ENCODE measurements at regions not wholly inside any gene's neighbourhood (a gene's known extent, or its start where the extent isn't known, plus 50 kb on each side); places are given as distances from the start of the nearest gene placed in this dataset.

GRCh38 chr3:74282202-74282601 is 332.3 kb downstream of the CNTN3 start:
- TF ChIP-seq POLR2A (IDR thresholded peaks at IDR 0.05; ENCODE audit: low read length) = no peak
- no peak for TF ChIP-seq GATA1 (IDR thresholded peaks at IDR 0.05; ENCODE audit: low read depth, low read length)

GRCh38 chr3:74281705-74282104 is 332.8 kb downstream of the CNTN3 start:
- TF ChIP-seq POLR2A (IDR thresholded peaks at IDR 0.05; ENCODE audit: low read length) (no peak), GATA1 (IDR thresholded peaks at IDR 0.05; ENCODE audit: low read depth, low read length) (no peak)
- no peak for DNase-seq

More at GRCh38 chr3:74282202-74282601, 332.3 kb downstream of the CNTN3 start:
- DNase-seq = no peak

GRCh38 chr3:74273555-74274402 is 340.7 kb downstream of the CNTN3 start:
- TF ChIP-seq POLR2A (IDR thresholded peaks at IDR 0.05; ENCODE audit: low read length) = no peak
- TF ChIP-seq GATA1 (IDR thresholded peaks at IDR 0.05; ENCODE audit: low read depth, low read length) = no peak
- no peak for DNase-seq

GRCh38 chr3:74273091-74273490 is 341.4 kb downstream of the CNTN3 start:
- no peak for TF ChIP-seq POLR2A (IDR thresholded peaks at IDR 0.05; ENCODE audit: low read length)
- no peak for TF ChIP-seq GATA1 (IDR thresholded peaks at IDR 0.05; ENCODE audit: low read depth, low read length)
- DNase-seq = no peak

GRCh38 chr3:74271541-74271940 is 342.9 kb downstream of the CNTN3 start:
- TF ChIP-seq GATA1 (IDR thresholded peaks at IDR 0.05; ENCODE audit: low read depth, low read length) = no peak
- no peak for TF ChIP-seq POLR2A (IDR thresholded peaks at IDR 0.05; ENCODE audit: low read length)
- no peak for DNase-seq

- no peak for TF ChIP-seq GATA1 (IDR thresholded peaks at IDR 0.05; ENCODE audit: low read depth, low read length)
- no peak for TF ChIP-seq POLR2A (IDR thresholded peaks at IDR 0.05; ENCODE audit: low read length)
- DNase-seq = no peak
Observed at GRCh38 chr3:74269689-74270088, 344.8 kb downstream of the CNTN3 start.

- TF ChIP-seq GATA1 (IDR thresholded peaks at IDR 0.05; ENCODE audit: low read depth, low read length) = no peak
- TF ChIP-seq POLR2A (IDR thresholded peaks at IDR 0.05; ENCODE audit: low read length) = no peak
- no peak for DNase-seq
Observed at GRCh38 chr3:74268753-74269152, 345.7 kb downstream of the CNTN3 start.

- TF ChIP-seq GATA1 (IDR thresholded peaks at IDR 0.05; ENCODE audit: low read depth, low read length) = no peak
- no peak for TF ChIP-seq POLR2A (IDR thresholded peaks at IDR 0.05; ENCODE audit: low read length)
- peak; percentile 25 to 47 for DNase-seq
Observed at GRCh38 chr3:74267588-74268184, 346.8 kb downstream of the CNTN3 start.

- no peak for DNase-seq
- no peak for TF ChIP-seq POLR2A (IDR thresholded peaks at IDR 0.05; ENCODE audit: low read length)
- TF ChIP-seq GATA1 (IDR thresholded peaks at IDR 0.05; ENCODE audit: low read depth, low read length) = no peak
Observed at GRCh38 chr3:74267131-74267530, 347.3 kb downstream of the CNTN3 start.

GRCh38 chr3:74265069-74265468 is 349.4 kb downstream of the CNTN3 start:
- DNase-seq = no peak
- TF ChIP-seq POLR2A (IDR thresholded peaks at IDR 0.05; ENCODE audit: low read length) (no peak), GATA1 (IDR thresholded peaks at IDR 0.05; ENCODE audit: low read depth, low read length) (no peak)

GRCh38 chr3:74263031-74263430 is 351.4 kb downstream of the CNTN3 start:
- TF ChIP-seq POLR2A (IDR thresholded peaks at IDR 0.05; ENCODE audit: low read length) = no peak
- DNase-seq = no peak

GRCh38 chr3:74233091-74233490 is 381.4 kb downstream of the CNTN3 start:
- no peak for TF ChIP-seq GATA1 (IDR thresholded peaks at IDR 0.05; ENCODE audit: low read depth, low read length)
- no peak for TF ChIP-seq POLR2A (IDR thresholded peaks at IDR 0.05; ENCODE audit: low read length)
- DNase-seq = no peak

- DNase-seq = no peak
- TF ChIP-seq GATA1 (IDR thresholded peaks at IDR 0.05; ENCODE audit: low read depth, low read length) (no peak), POLR2A (IDR thresholded peaks at IDR 0.05; ENCODE audit: low read length) (no peak)
Observed at GRCh38 chr3:74217467-74217866, 397.0 kb downstream of the CNTN3 start.

- no peak for DNase-seq
- no peak for TF ChIP-seq GATA1 (IDR thresholded peaks at IDR 0.05; ENCODE audit: low read depth, low read length)
- no peak for TF ChIP-seq POLR2A (IDR thresholded peaks at IDR 0.05; ENCODE audit: low read length)
Observed at GRCh38 chr3:74214286-74214685, 400.2 kb downstream of the CNTN3 start.

- DNase-seq = no peak
- TF ChIP-seq POLR2A (IDR thresholded peaks at IDR 0.05; ENCODE audit: low read length) (no peak), GATA1 (IDR thresholded peaks at IDR 0.05; ENCODE audit: low read depth, low read length) (no peak)
Observed at GRCh38 chr3:74210739-74211138, 403.7 kb downstream of the CNTN3 start.
